Colon (tissue), 2 donors: ENCODE measurements at regions not wholly inside any gene's neighbourhood (a gene's known extent, or its start where the extent isn't known, plus 50 kb on each side); places are given as distances from the start of the nearest gene placed in this dataset.

Experiments used
- FAIRE-seq: peaks from 2 replicates; lab custom pipeline; 2012; peaks lifted over from hg19 to GRCh38; lab: Jason Lieb, UNC
- donor health status: control.
- donor health status: control.

- FAIRE-seq = no peak
Measured at GRCh38 chr1:101317590-101317989, 80.8 kb downstream of the S1PR1 start.

- FAIRE-seq = no peak
Measured at GRCh38 chr1:101323535-101323934, 86.7 kb downstream of the S1PR1 start.

- no peak for FAIRE-seq
Measured at GRCh38 chr1:101325144-101325543, 88.3 kb downstream of the S1PR1 start.

- FAIRE-seq = no peak
Measured at GRCh38 chr1:101330427-101331130, 93.8 kb downstream of the S1PR1 start.

GRCh38 chr1:101331794-101332193 is 95.0 kb downstream of the S1PR1 start:
- FAIRE-seq = no peak

GRCh38 chr1:101332633-101333032 is 95.8 kb downstream of the S1PR1 start:
- no peak for FAIRE-seq

- FAIRE-seq = no peak
Measured at GRCh38 chr1:101333186-101333585, 96.4 kb downstream of the S1PR1 start.

GRCh38 chr1:101337968-101338367 is 101.1 kb downstream of the S1PR1 start:
- no peak for FAIRE-seq

- no peak for FAIRE-seq
Measured at GRCh38 chr1:101338714-101339430, 102.1 kb downstream of the S1PR1 start.

GRCh38 chr1:101344745-101345144 is 107.9 kb downstream of the S1PR1 start:
- FAIRE-seq = no peak

GRCh38 chr1:101346419-101346818 is 109.6 kb downstream of the S1PR1 start:
- FAIRE-seq = peak; percentile 33

- no peak for FAIRE-seq
Measured at GRCh38 chr1:101356013-101356412, 119.2 kb downstream of the S1PR1 start.

- FAIRE-seq = no peak
Measured at GRCh38 chr1:101356604-101357443, 120.0 kb downstream of the S1PR1 start.

- no peak for FAIRE-seq
Measured at GRCh38 chr1:101357444-101357986, 120.7 kb downstream of the S1PR1 start.

GRCh38 chr1:101360506-101360905 is 123.7 kb downstream of the S1PR1 start:
- no peak for FAIRE-seq

GRCh38 chr1:101363891-101364318 is 127.1 kb downstream of the S1PR1 start:
- FAIRE-seq = no peak

- FAIRE-seq = no peak
Measured at GRCh38 chr1:101364370-101365120, 127.7 kb downstream of the S1PR1 start.

- no peak for FAIRE-seq
Measured at GRCh38 chr1:101365186-101365585, 128.4 kb downstream of the S1PR1 start.

- no peak for FAIRE-seq
Measured at GRCh38 chr1:101365878-101366277, 129.1 kb downstream of the S1PR1 start.

GRCh38 chr1:101366513-101367215 is 129.8 kb downstream of the S1PR1 start:
- FAIRE-seq = no peak

GRCh38 chr1:101367630-101368029 is 130.8 kb downstream of the S1PR1 start:
- no peak for FAIRE-seq
